HG03175 (cell line): ENCODE measurements at regions not wholly inside any gene's neighbourhood (a gene's known extent, or its start where the extent isn't known, plus 50 kb on each side); places are given as distances from the start of the nearest gene placed in this dataset.

Source experiments
- ATAC-seq: cut with Tn5 transposase; IDR thresholded peaks from one replicate; pipeline ENCODE4 v1.9.1; 2021; ENCODE audit warnings: mild to moderate bottlenecking, moderate library complexity; ENCODE audit not compliant: unreplicated experiment

DNA sequence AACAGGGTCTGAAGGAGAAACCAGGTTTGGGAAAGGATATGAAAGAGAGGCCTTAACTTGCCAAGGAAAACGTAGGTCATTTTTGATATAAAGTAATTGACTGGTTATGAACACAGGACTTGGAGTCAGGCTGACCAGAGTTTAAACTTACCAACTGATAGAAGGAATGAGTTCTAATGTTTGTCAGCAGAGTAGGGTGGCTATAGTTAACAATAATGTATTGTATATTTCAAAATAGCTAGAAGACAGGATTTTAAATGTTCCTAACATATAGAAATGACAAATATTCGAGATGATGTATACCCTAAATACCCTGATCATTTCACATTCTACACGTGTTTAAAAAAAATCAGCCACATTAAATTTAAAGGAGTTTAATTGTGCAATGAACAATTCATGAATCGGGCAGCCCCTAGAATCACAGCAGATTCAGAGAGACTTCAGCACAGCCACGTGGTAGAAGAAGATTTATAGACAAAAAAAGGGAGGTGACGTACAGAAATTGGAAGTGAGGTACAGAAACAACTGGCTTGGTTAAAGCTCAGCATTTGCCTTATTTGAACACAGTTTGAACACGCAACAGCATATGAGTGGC, 52.5 kb upstream of the PLEKHG7 start:
- ATAC-seq, result peak; percentile 18

GRCh38 chr12:92649511-92650227, 53.1 kb upstream of the PLEKHG7 start:
- peak; percentile 96 for ATAC-seq

GRCh38 chr12:92648242-92649031, 54.4 kb upstream of the PLEKHG7 start:
- no peak for ATAC-seq

DNA sequence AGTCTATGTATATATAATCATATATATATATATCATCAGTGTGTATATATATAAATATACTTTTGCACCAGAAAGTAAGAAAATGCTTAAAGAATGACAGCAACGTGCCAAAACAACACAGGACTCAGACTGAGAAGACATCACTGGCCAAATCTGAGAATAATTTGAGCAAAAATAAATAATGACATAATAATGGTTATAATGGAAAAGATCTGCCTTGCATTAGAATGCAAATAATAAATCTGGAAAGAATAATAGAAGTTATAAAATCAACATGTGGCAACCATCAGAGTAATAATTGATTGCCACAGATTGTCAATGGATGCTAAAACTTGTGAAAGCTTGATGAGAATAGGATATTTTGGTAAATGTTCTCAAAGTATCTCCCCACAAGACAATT, 61.5 kb upstream of the PLEKHG7 start:
- ATAC-seq, result no peak

- ATAC-seq, result no peak
Measured at GRCh38 chr12:92640691-92641090, 62.1 kb upstream of the PLEKHG7 start.

GRCh38 chr12:92639017-92639416, 63.8 kb upstream of the PLEKHG7 start:
- ATAC-seq, result no peak

GRCh38 chr12:92634730-92635129, 68.1 kb upstream of the PLEKHG7 start:
- no peak for ATAC-seq

GRCh38 chr12:92634202-92634601, 68.6 kb upstream of the PLEKHG7 start:
- ATAC-seq, result no peak

DNA sequence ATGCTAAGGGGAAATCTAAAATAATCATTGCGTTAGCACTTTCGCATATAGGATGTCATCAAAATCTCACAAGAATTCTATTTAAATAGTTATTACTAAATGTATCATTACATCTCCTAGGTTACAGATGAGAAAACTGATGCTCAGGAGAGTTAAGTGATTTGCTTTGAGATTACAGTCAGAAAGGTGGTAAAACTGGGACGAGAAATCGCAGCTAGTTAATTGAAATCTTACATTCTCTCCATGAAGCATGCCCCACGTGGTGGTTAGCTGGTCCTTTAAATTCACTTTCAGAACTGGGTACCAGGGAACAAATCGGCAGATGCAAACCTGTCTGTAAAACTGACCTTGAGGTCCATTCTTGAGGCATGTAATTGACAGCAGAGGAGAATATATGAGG, 71.8 kb upstream of the PLEKHG7 start:
- ATAC-seq, result no peak

DNA sequence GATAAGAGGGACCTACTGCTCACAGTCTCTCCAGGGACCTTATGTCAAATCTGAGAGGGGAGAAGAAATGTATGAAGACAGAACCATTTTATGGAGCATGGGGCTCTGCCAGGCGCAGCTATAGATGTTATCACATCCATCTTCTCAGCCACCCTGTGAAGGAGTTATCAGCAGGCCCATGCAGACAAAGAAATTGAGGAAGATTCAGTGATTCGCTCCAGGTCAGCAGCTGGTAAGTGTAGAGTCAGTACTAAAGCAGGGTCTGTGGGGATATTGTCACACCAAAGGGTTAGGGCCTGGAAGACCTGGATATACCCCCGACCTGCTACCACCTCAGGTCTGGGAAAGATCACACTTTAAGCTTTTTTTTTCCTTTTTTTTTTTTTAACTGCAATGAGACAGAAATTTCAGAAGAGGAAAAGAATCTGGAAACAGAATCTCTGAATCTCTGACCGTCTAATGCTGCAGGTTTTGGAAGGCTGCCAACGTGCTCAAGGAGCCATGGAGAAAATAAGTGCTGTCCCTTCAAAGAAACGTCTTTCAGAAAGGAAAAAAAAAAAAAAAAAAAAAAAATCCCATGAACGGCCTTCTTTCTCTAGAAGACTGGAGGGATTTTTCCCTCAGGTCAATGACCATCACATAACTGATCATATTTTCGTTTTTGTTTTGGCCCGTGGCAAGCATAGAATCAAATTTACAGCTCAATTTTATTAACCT, 73.3 kb upstream of the PLEKHG7 start:
- no peak for ATAC-seq

DNA sequence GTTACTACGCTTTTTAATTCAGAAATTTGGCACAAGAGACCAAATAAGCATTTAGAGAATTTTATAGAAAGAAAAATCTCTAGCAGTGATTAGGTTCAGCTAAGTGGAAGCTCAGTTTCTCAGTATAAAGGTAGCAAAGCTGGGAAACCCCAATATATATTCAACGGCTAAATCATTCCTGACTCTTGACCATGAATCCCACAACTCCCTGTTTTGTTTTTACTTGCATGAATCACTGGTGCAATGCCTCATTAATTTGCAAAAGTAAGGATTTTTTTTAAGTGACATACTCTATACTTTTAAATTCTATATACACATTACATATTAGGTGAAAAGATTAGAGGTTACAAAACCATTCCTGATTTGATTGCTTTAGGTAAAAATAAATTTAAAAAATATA, 74.3 kb upstream of the PLEKHG7 start:
- no peak for ATAC-seq

- ATAC-seq, result no peak
Measured at GRCh38 chr12:92627511-92627910, 75.3 kb upstream of the PLEKHG7 start.

DNA sequence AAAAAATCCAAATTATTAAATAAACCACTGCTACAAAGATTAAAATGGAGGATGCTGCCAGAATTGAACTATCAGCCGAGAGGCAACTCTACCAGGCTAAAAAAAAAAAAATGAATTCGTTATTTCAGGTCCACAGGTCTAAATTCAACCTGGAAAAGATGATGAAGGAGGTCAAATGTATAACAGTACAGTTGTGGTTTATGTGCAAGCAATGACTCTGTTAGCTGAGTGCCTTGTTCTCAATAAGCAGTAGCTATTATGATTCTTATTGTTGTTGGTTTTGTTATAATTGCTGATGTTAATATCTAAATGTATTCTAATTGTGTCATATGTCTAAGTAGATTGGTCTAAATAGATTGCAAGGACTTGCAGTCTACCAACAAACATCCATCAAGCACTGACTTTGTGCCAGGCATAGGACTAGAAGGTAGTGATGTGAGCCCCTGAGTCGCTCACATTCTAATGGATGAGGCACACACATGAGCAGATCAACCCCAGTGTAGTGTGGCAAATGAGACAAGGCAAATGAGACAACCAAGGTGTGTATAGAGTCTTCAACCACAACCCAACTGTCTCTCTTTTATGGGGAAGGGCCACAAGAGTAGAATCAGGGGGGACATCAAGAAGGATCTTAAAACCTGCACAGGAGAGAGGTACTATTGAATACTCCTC, 77.0 kb upstream of the PLEKHG7 start:
- ATAC-seq, result no peak

DNA sequence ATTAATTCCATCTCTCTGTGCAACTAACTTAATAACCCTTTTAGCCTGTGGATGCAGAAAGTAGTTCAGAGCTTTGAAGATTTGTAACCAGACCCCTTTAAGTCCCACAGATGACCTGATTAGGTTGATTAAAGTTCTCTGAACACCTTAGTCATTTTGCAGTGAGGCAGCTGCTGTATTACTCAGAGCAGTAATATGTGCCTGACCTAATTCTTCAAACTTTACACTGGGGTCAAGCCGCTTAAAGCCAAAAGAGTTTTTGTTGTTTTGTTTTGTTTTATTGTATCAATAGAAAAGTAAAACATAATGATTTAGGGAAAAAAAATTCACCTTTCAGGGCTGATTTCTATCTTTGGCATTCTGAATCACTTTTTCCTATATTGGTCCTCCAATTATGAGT, 78.6 kb upstream of the PLEKHG7 start:
- ATAC-seq, result no peak

DNA sequence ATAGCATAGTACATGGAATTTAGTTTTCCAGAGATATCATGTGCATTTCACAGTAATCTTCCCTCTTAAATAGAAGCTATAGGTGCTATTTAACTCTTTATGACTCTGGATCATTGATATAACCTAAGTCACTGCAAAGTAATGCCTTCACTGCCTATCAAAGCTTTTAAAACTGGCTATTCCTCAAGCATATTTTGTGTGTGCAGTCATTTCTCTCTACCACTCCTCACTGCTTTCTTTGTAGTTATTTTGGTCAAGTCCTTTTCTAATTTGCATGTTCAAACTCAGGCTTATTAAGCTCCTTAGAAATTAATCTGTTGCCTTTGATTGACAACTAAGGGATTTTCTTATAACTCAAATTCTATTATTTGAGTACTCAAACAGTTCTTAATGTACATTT, 79.4 kb upstream of the PLEKHG7 start:
- ATAC-seq, result no peak

- ATAC-seq, result no peak
Measured at GRCh38 chr12:92621833-92622232, 81.0 kb upstream of the PLEKHG7 start.

- no peak for ATAC-seq
Measured at GRCh38 chr12:92621312-92621711, 81.5 kb upstream of the PLEKHG7 start.

GRCh38 chr12:92619730-92620684, 82.8 kb upstream of the PLEKHG7 start:
- no peak for ATAC-seq

DNA sequence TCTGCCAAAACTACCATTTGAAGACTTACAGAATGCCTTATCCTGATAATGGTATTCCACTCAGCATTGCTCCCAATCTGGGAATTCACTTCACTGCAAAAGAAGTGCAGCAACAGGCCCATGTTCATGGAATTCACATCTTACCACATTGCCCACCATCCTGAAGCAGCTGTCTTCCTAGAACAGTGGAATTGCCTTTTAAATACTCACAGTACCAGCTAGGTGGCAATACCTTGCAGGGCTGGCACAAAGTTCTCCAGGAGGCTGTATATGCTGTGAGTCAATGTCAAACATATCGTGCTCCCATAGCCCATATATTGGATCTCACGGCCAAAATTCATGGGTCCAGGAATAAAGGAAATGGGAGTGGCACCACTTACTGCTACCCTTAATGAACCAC, 83.8 kb upstream of the PLEKHG7 start:
- ATAC-seq, result no peak

DNA sequence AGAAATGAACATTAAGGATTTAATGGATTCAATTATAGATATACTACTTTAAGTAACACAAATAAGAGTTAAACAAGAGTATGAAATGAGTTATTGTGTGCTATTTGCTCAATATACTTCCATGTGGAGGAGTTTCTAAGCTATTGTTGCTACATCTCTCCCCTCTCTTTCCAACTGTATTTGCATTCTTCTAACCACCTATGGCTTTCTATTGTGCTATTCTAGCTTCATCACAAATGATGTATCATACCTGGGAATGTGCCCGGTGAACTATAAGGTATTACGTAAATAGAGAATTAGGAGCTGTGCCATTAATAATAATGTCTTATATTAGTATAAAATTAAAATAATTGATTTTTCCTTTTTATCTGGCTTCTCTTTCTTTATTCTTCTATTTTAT, 87.1 kb upstream of the PLEKHG7 start:
- ATAC-seq, result no peak
